H4 (cell line): ENCODE measurements at regions not wholly inside any gene's neighbourhood (a gene's known extent, or its start where the extent isn't known, plus 50 kb on each side); places are given as distances from the start of the nearest gene placed in this dataset.

Experiments
- DNase-seq: peaks from one replicate; pipeline ENCODE4 v3.0.0-alpha.2; 2015; ENCODE audit warnings: low spot score

- DNase-seq, result no peak
These were observed 58.6 kb upstream of the NTPCR start for GRCh38 chr1:232891656-232892317.

- no peak for DNase-seq
These were observed 56.7 kb upstream of the NTPCR start for GRCh38 chr1:232893481-232894313.

DNA sequence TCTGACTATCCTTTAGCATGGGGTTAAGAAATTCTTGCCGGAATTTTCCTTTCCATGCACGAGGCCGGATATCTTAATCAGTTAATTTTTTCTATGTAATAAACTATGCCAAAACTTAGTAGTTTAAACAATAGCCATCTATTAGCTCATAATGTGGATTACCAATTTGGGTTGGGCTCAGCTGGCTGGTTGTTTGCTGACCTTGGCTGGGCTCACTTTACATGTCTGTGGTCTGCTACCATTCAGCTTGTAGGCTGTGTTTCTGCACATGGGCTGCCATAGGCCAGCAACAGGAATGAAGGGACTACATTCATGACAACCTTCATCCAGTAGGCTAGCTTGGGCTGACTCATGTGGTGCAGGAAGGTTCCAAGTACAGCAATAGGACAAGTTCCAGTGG is 56.0 kb upstream of the NTPCR start:
- DNase-seq, result no peak

GRCh38 chr1:232897949-232898465 is 52.4 kb upstream of the NTPCR start:
- DNase-seq, result no peak

DNA sequence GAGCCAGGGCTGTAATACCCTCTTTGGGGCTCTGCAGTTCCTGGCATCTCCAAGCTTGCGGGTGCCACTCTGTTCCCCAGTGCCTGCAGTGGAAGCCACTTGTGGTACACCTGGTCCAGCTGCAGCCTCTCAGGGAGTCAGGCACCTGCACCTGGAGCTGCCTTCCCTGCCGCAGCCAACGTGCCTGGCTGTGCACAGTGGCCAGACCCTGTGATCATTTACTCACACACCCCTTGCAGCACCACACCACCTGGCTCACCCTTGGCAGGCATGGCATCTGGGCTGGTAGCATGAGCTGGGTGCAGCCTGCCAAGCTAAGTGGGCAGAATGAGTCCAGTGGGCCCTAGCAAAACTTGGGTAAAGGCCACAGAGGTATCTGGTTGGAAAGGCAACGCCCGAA is 51.1 kb upstream of the NTPCR start:
- DNase-seq, result no peak

- no peak for DNase-seq
These were observed 50.6 kb upstream of the NTPCR start for GRCh38 chr1:232899839-232900238.
